Activated B cell treated with CpG ODN at 0.5 μM for 24 hours (primary cell): ENCODE measurements at regions not wholly inside any gene's neighbourhood (a gene's known extent, or its start where the extent isn't known, plus 50 kb on each side); places are given as distances from the start of the nearest gene placed in this dataset.
"Not testable (repeated sequence)": the region's sequence is repeated elsewhere in the genome, so short reads cannot be mapped to it uniquely, and the experiment has no call there.

Source experiments
- ATAC-seq: fragments of 200-7000 bp; cut with Tn5 transposase; one replicate; pipeline ENCODE4 v1.10.0; 2021; ENCODE audit warnings: low read depth, mild to moderate bottlenecking, moderate library complexity
- CTCF ChIA-PET: fragments of 350-600 bp; sonication (Branson Sonifier 250); formaldehyde crosslinking; loops from one replicate; lab custom pipeline; 2021; ENCODE audit warnings: antibody characterized with exemption; lab: Charles Lee
- POLR2A ChIA-PET: fragments of 350-600 bp; sonication (Branson Sonifier 250); formaldehyde crosslinking; loops from one replicate; lab custom pipeline; 2021; ENCODE audit warnings: antibody characterized with exemption; lab: Charles Lee
- DNase-seq: peaks from one replicate; pipeline ENCODE4 v3.0.0; 2022
- H3K27ac Mint-ChIP-seq: one replicate; pipeline ENCODE4 v1.8.0; 2020; ENCODE audit warnings: mixed read lengths
- H3K27me3 Mint-ChIP-seq: one replicate; pipeline ENCODE4 v1.8.0; 2021; ENCODE audit warnings: mixed read lengths
- H3K36me3 Mint-ChIP-seq: one replicate; pipeline ENCODE4 v1.8.0; 2021; ENCODE audit warnings: low read depth, mixed read lengths
- H3K4me1 Mint-ChIP-seq: one replicate; pipeline ENCODE4 v1.8.0; 2021; ENCODE audit warnings: mixed read lengths
- H3K4me3 Mint-ChIP-seq: one replicate; pipeline ENCODE4 v1.8.0; 2020; ENCODE audit warnings: mild to moderate bottlenecking, mixed read lengths
- H3K9me3 Mint-ChIP-seq: one replicate; pipeline ENCODE4 v1.8.0; 2020; ENCODE audit warnings: mixed read lengths
- CTCF ChIP-seq: fragments of 200-600 bp; IDR thresholded peaks from one replicate; pipeline ENCODE4 v1.8.0; 2022; ENCODE audit warnings: antibody characterized with exemption, mild to moderate bottlenecking
- intact Hi-C: fragments of 100-400 bp; cut with micrococcal nuclease; formaldehyde crosslinking; loops from one replicate; pipeline ENCODE4 v1.15.1; 2024

- ChIA-PET CTCF (no interaction called here), POLR2A (no interaction called here)
- intact Hi-C loops: no loop called here
- ATAC-seq (no peak), DNase-seq (no peak)
- no peaks in the 10 kb centered on the region for H3K4me1 Mint-ChIP-seq
- H3K9me3 Mint-ChIP-seq: peaks cover 2% of the 10 kb centered on the region
- H3K4me3 Mint-ChIP-seq: no peak overlapping the region
- H3K27me3 Mint-ChIP-seq: peaks cover 6% of the 10 kb centered on the region
- TF ChIP-seq CTCF: no peak
- no peaks in the 10 kb centered on the region for H3K36me3 Mint-ChIP-seq
- H3K27ac Mint-ChIP-seq: no peak overlapping the region
Measured at GRCh38 chr1:29800522-29800956, 564.2 kb downstream of the PTPRU start.

DNA sequence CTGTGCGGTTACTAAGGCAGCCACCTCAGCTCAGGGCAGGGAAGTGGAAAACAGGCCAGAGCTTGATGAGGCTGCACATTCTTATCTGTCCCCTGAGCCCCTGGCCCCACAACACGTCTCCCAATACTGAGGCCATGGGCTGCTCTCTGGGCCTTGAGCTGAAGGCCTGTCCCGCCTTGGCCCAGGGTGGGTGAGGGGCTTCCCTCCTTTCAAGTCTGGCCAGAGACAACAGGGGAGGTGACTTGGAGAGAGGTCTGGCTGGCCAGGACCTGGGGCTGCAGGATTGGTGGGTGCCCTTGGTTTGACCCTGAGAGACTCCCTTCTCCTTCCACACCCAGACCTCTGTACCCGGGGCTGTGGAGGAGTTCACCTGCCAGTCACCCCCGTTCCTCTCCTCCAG lies 563.8 kb downstream of the PTPRU start:
- no peaks in the 10 kb centered on the region for H3K4me1 Mint-ChIP-seq

GRCh38 chr1:29798699-29799566 lies 562.6 kb downstream of the PTPRU start:
- Mint-ChIP-seq H3K9me3 (peaks cover 2% of the 10 kb centered on the region), H3K36me3 (no peaks in the 10 kb centered on the region), H3K27ac (no peak overlapping the region), H3K4me3 (no peak overlapping the region), H3K27me3 (peaks cover 6% of the 10 kb centered on the region), H3K4me1 (no peaks in the 10 kb centered on the region)
- ATAC-seq (no peak), DNase-seq (no peak)
- ChIA-PET CTCF (no interaction called here), POLR2A (no interaction called here)
- intact Hi-C loops: no loop called here
- no peak for TF ChIP-seq CTCF

More for the DNA sequence above, 563.8 kb downstream of the PTPRU start:
- no peaks in the 10 kb centered on the region for H3K36me3 Mint-ChIP-seq
- no peak for TF ChIP-seq CTCF
- ATAC-seq (no peak), DNase-seq (no peak)
- no peak overlapping the region for H3K4me3 Mint-ChIP-seq
- peaks cover 2% of the 10 kb centered on the region for H3K9me3 Mint-ChIP-seq
- ChIA-PET POLR2A (no interaction called here), CTCF (no interaction called here)
- peaks cover 6% of the 10 kb centered on the region for H3K27me3 Mint-ChIP-seq
- intact Hi-C loops: no loop called here
- H3K27ac Mint-ChIP-seq: no peak overlapping the region

- H3K27me3 Mint-ChIP-seq, H3K4me3 Mint-ChIP-seq, H3K27ac Mint-ChIP-seq, CTCF ChIA-PET, ATAC-seq, DNase-seq, H3K4me1 Mint-ChIP-seq, intact Hi-C loops, POLR2A ChIA-PET, H3K36me3 Mint-ChIP-seq, H3K9me3 Mint-ChIP-seq: not testable (repeated sequence)
Measured at GRCh38 chr1:29797125-29797524, 560.8 kb downstream of the PTPRU start.

DNA sequence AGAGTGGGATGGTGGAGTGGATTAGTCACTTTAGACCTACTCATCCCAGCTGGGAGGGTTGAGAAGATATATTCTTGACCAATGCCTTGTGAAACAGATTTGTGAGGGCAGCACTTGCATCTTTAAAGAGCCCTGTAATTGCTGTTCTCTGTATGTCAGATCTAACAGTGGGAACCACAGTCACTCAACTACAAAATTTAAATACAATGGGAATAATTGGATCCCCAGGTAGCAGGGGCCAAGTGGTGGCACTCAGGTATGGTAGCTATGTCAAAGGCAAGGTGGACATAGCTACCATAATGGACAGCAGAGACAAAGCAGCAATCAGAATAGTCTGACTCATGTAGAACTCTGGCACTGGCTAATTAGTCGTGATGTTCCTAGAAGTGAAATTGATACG lies 559.6 kb downstream of the PTPRU start:
- intact Hi-C loops, H3K36me3 Mint-ChIP-seq, H3K27ac Mint-ChIP-seq, ATAC-seq, H3K9me3 Mint-ChIP-seq, H3K4me3 Mint-ChIP-seq, POLR2A ChIA-PET, H3K27me3 Mint-ChIP-seq, H3K4me1 Mint-ChIP-seq, CTCF ChIA-PET, DNase-seq: not testable (repeated sequence)

GRCh38 chr1:29793653-29794348 lies 557.5 kb downstream of the PTPRU start:
- no peak overlapping the region for H3K27ac Mint-ChIP-seq
- intact Hi-C loops: loop anchor here (5.0 kb wide), 1 partner anchor 914 kb away; no protein-coding TSS in a partner anchor
- CTCF ChIA-PET: no interaction called here

More at GRCh38 chr1:29793653-29794348, 557.5 kb downstream of the PTPRU start:
- no peak for ATAC-seq
- TF ChIP-seq CTCF: no peak
- POLR2A ChIA-PET: no interaction called here
- no peak overlapping the region for H3K4me3 Mint-ChIP-seq
- no peaks in the 10 kb centered on the region for H3K36me3 Mint-ChIP-seq
- no peaks in the 10 kb centered on the region for H3K4me1 Mint-ChIP-seq
- no peaks in the 10 kb centered on the region for H3K27me3 Mint-ChIP-seq
- peaks cover 2% of the 10 kb centered on the region for H3K9me3 Mint-ChIP-seq
- DNase-seq: no peak
